GM10266 (cell line): ENCODE measurements at regions not wholly inside any gene's neighbourhood (a gene's known extent, or its start where the extent isn't known, plus 50 kb on each side); places are given as distances from the start of the nearest gene placed in this dataset.

ENCODE experiments used
- DNase-seq: peaks from one replicate; pipeline ENCODE4 v3.0.0; 2012; ENCODE audit errors: extremely low spot score
- CTCF ChIP-seq: IDR thresholded peaks from 2 replicates; pipeline ENCODE4 v1.5.1; 2012; ENCODE audit warnings: mild to moderate bottlenecking, low read depth; ENCODE audit not compliant: control insufficient read depth, insufficient read depth; ENCODE audit errors: missing control alignments

GRCh38 chr20:58098571-58098970 lies 129.9 kb downstream of the ANKRD60 start:
- no peak for DNase-seq
- TF ChIP-seq CTCF: no peak

- no peak for DNase-seq
- no peak for TF ChIP-seq CTCF
Measured at GRCh38 chr20:58097943-58098342, 130.5 kb downstream of the ANKRD60 start.

- DNase-seq: no peak
- TF ChIP-seq CTCF: no peak
Measured at GRCh38 chr20:58097429-58097828, 131.0 kb downstream of the ANKRD60 start.

- DNase-seq: no peak
Measured at GRCh38 chr20:58096880-58097423, 131.5 kb downstream of the ANKRD60 start.

GRCh38 chr20:58094698-58095097 lies 133.8 kb downstream of the ANKRD60 start:
- TF ChIP-seq CTCF: no peak
- no peak for DNase-seq

More at GRCh38 chr20:58096880-58097423, 131.5 kb downstream of the ANKRD60 start:
- no peak for TF ChIP-seq CTCF

GRCh38 chr20:58094160-58094559 lies 134.3 kb downstream of the ANKRD60 start:
- no peak for DNase-seq
- no peak for TF ChIP-seq CTCF

- TF ChIP-seq CTCF: no peak
- DNase-seq: no peak
Measured at GRCh38 chr20:58092871-58093270, 135.6 kb downstream of the ANKRD60 start.
